CD4-positive, alpha-beta T cell (primary cell): ENCODE measurements at regions not wholly inside any gene's neighbourhood (a gene's known extent, or its start where the extent isn't known, plus 50 kb on each side); places are given as distances from the start of the nearest gene placed in this dataset.

Source experiments
- ATAC-seq: fragments of 200-7000 bp; cut with Tn5 transposase; one replicate; pipeline ENCODE4 v1.10.0; 2022; ENCODE audit warnings: mild to moderate bottlenecking; ENCODE audit not compliant: poor library complexity
- CTCF ChIA-PET: fragments of 350-600 bp; sonication (Branson Sonifier 250); formaldehyde crosslinking; loops from one replicate; lab custom pipeline; 2021; ENCODE audit warnings: antibody characterized with exemption, inconsistent platforms; lab: Charles Lee
- POLR2A ChIA-PET: fragments of 350-600 bp; sonication (Branson Sonifier 250); formaldehyde crosslinking; loops from one replicate; lab custom pipeline; 2021; ENCODE audit warnings: antibody characterized with exemption, inconsistent platforms; lab: Charles Lee
- DNase-seq, 14 experiments: peaks; one replicate each; pipeline ENCODE4 v3.0.0-alpha.2; 2013 to 2020; ENCODE audit warnings: mixed read lengths in 2 of 14
- H3K27ac ChIP-seq, 2 donors: one replicate each; pipeline versions ENCODE4 v1.5.1 to v1.7.0; 2013; ENCODE audit warnings: low read length in 2 of 2, low read depth in 1 of 2, mild to moderate bottlenecking in 1 of 2
- H3K27me3 ChIP-seq, 2 experiments: 1 replicate in 1 of 2; 2 replicates in 1 of 2; pipeline versions ENCODE4 v1.6.1 to v1.7.0; 2013; ENCODE audit warnings: low read length in 2 of 2, control low read depth in 1 of 2, mild to moderate bottlenecking in 1 of 2, moderate library complexity in 1 of 2; ENCODE audit not compliant: insufficient read depth in 2 of 2, control insufficient read depth in 1 of 2
- H3K36me3 ChIP-seq: one replicate; pipeline ENCODE4 v1.6.1; 2013; ENCODE audit warnings: low read length, control low read depth; ENCODE audit not compliant: insufficient read depth
- H3K4me1 ChIP-seq: one replicate; pipeline ENCODE4 v1.6.1; 2013; ENCODE audit warnings: low read length, control low read depth; ENCODE audit not compliant: insufficient read depth
- H3K4me3 ChIP-seq: one replicate; pipeline ENCODE4 v1.5.1; 2013; ENCODE audit warnings: mild to moderate bottlenecking, low read length, moderate library complexity
- H3K9me3 ChIP-seq, 2 experiments: 1 replicate in 1 of 2; 2 replicates in 1 of 2; pipeline versions ENCODE4 v1.6.1 to v1.7.0; 2013; ENCODE audit warnings: low read length in 2 of 2, mild to moderate bottlenecking in 2 of 2, control low read depth in 1 of 2, moderate library complexity in 1 of 2; ENCODE audit not compliant: control insufficient read depth in 1 of 2, insufficient read depth in 1 of 2
- H3K27ac Mint-ChIP-seq: one replicate; pipeline ENCODE4 v1.8.0; 2020; ENCODE audit warnings: mixed read lengths
- H3K27me3 Mint-ChIP-seq: one replicate; pipeline ENCODE4 v1.8.0; 2021; ENCODE audit warnings: mixed read lengths
- H3K36me3 Mint-ChIP-seq: one replicate; pipeline ENCODE4 v1.8.0; 2021; ENCODE audit warnings: low read depth, mixed read lengths
- H3K4me1 Mint-ChIP-seq: one replicate; pipeline ENCODE4 v1.8.0; 2021; ENCODE audit warnings: low read depth, mixed read lengths
- H3K4me3 Mint-ChIP-seq: one replicate; pipeline ENCODE4 v1.8.0; 2020; ENCODE audit warnings: mild to moderate bottlenecking, mixed read lengths
- H3K9me3 Mint-ChIP-seq: one replicate; pipeline ENCODE4 v1.8.0; 2020; ENCODE audit warnings: mixed read lengths
- intact Hi-C, 2 experiments: fragments of 100-400 bp; cut with DNase I in 1 of 2; cut with micrococcal nuclease in 1 of 2; formaldehyde crosslinking; loops; one replicate each; pipeline versions ENCODE4 v1.15.1 to v1.9.0; 2023 to 2025; cut with DNase I, micrococcal nuclease
- TF ChIP-seq, protein P1 (sequence below): fragments of 200-600 bp; IDR thresholded peaks from one replicate; pipeline ENCODE4 v1.8.0; 2022; ENCODE audit warnings: antibody characterized with exemption, mild to moderate bottlenecking

DNA sequence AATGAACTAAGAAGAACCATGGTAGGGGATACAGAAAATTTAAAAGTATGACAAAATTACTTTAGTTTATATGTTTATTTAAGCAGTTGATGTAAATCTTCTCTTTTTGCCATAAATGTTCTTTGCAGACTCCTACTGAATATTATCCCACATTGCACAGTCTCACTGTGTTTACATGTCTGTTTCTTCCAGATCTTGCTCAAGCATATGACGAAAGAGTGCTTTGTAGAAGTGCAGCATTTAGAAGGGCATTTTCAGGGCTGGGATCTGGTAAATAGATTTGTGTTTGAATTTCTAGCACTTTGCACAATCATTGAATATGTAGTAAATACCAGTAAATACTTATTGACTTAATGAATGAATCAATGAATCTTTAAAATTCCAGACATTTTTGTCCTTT lies 152.0 kb upstream of the EPHA7 start:
- H3K9me3 ChIP-seq: no peaks in the 10 kb centered on the region
- H3K4me1 ChIP-seq: no peaks in the 10 kb centered on the region
- H3K36me3 ChIP-seq: no peaks in the 10 kb centered on the region
- no peak overlapping the region for H3K27ac ChIP-seq
- TF ChIP-seq, protein P1, sequence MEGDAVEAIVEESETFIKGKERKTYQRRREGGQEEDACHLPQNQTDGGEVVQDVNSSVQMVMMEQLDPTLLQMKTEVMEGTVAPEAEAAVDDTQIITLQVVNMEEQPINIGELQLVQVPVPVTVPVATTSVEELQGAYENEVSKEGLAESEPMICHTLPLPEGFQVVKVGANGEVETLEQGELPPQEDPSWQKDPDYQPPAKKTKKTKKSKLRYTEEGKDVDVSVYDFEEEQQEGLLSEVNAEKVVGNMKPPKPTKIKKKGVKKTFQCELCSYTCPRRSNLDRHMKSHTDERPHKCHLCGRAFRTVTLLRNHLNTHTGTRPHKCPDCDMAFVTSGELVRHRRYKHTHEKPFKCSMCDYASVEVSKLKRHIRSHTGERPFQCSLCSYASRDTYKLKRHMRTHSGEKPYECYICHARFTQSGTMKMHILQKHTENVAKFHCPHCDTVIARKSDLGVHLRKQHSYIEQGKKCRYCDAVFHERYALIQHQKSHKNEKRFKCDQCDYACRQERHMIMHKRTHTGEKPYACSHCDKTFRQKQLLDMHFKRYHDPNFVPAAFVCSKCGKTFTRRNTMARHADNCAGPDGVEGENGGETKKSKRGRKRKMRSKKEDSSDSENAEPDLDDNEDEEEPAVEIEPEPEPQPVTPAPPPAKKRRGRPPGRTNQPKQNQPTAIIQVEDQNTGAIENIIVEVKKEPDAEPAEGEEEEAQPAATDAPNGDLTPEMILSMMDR: no peak
- no peak for ATAC-seq
- Mint-ChIP-seq H3K9me3 (no peaks in the 10 kb centered on the region), H3K27ac (no peak overlapping the region), H3K4me1 (no peaks in the 10 kb centered on the region), H3K36me3 (no peaks in the 10 kb centered on the region), H3K27me3 (no peaks in the 10 kb centered on the region), H3K4me3 (no peak overlapping the region)
- H3K4me3 ChIP-seq: no peak overlapping the region
- CTCF ChIA-PET: no interaction called here
- no peaks in the 10 kb centered on the region for H3K27me3 ChIP-seq
- intact Hi-C loops: no loop called here
- POLR2A ChIA-PET: no interaction called here
- no peak for DNase-seq

DNA sequence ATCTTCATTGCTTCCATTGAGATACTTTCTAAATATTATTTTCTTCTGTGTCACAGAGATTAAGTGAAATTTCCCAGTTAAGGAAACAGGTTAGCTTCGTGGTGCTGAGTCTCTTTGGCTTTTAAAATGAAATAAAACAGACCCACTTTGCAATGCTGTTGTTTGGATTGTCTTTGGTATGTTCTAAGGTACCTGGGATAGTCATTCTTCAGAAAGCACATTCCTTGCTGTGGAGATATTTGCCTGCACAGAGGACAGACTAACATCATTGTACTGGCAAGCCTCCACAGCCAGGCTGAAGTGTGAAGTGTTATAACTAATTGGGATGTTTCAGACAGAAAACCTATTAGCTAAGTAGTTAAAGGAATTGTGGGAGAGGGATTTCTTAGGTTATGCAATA lies 148.8 kb upstream of the EPHA7 start:
- no peaks in the 10 kb centered on the region for H3K4me1 Mint-ChIP-seq
- H3K36me3 ChIP-seq: no peaks in the 10 kb centered on the region
- no peaks in the 10 kb centered on the region for H3K36me3 Mint-ChIP-seq
- H3K9me3 ChIP-seq: peaks cover 0 to 5% of the 10 kb centered on the region in 2 experiments
- no peak overlapping the region for H3K27ac Mint-ChIP-seq
- intact Hi-C loops: no loop called here
- TF ChIP-seq, protein P1: no peak
- peaks cover 4% of the 10 kb centered on the region for H3K9me3 Mint-ChIP-seq
- ATAC-seq (no peak), DNase-seq (no peak)
- no peaks in the 10 kb centered on the region for H3K27me3 Mint-ChIP-seq
- ChIA-PET POLR2A (no interaction called here), CTCF (no interaction called here)
- no peak overlapping the region for H3K27ac ChIP-seq
- no peaks in the 10 kb centered on the region for H3K27me3 ChIP-seq
- no peak overlapping the region for H3K4me3 Mint-ChIP-seq
- no peak overlapping the region for H3K4me3 ChIP-seq
- no peaks in the 10 kb centered on the region for H3K4me1 ChIP-seq

DNA sequence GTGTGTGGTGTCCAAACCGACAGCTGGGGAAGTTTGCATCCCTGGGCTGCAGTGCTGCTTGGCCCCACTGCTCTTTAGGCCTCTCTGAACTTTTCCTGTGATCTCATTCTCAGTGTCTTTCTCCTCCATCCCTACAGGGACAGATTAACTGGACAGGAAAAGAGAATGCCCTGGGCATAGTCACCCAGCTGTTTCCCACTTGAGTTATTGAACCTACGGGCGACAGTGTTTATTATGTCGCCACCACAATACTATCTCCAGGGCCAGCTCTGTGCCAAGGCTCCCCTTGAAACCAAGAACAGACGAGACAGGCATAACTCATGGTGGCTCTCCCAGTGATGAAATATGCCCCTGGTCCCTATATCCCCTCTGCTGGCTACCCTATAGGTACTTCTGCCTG lies 147.8 kb upstream of the EPHA7 start:
- CTCF ChIA-PET: no interaction called here
- DNase-seq (no peak), ATAC-seq (no peak)
- Mint-ChIP-seq H3K9me3 (peaks cover 4% of the 10 kb centered on the region), H3K27me3 (no peaks in the 10 kb centered on the region), H3K36me3 (no peaks in the 10 kb centered on the region), H3K4me3 (no peak overlapping the region), H3K27ac (no peak overlapping the region), H3K4me1 (no peaks in the 10 kb centered on the region)
- H3K27ac ChIP-seq: no peak overlapping the region
- intact Hi-C loops: no loop called here
- no peaks in the 10 kb centered on the region for H3K36me3 ChIP-seq
- H3K9me3 ChIP-seq: peaks cover 0 to 5% of the 10 kb centered on the region in 2 experiments
- POLR2A ChIA-PET: no interaction called here
- no peak overlapping the region for H3K4me3 ChIP-seq
- no peaks in the 10 kb centered on the region for H3K27me3 ChIP-seq
- no peaks in the 10 kb centered on the region for H3K4me1 ChIP-seq
- TF ChIP-seq, protein P1: no peak
